Lower leg skin (tissue), 3 donors: ENCODE measurements at regions not wholly inside any gene's neighbourhood (a gene's known extent, or its start where the extent isn't known, plus 50 kb on each side); places are given as distances from the start of the nearest gene placed in this dataset.

Experiments
- CTCF ChIP-seq, 3 donors: fragments of 450-650 bp; IDR thresholded peaks; one replicate each; pipeline ENCODE4 v1.5.1; 2016; ENCODE audit warnings: antibody characterized with exemption in 3 of 3, mild to moderate bottlenecking in 3 of 3, moderate library complexity in 2 of 3
- POLR2A ChIP-seq, 2 donors: fragments of 450-650 bp; IDR thresholded peaks; one replicate each; pipeline ENCODE4 v1.6.1; 2016 to 2017; ENCODE audit warnings: antibody characterized with exemption in 2 of 2, mild to moderate bottlenecking in 1 of 2, moderate library complexity in 1 of 2

GRCh38 chr1:84740050-84740714 is 49.9 kb upstream of the SSX2IP start:
- TF ChIP-seq CTCF (IDR thresholded peaks at IDR 0.05) (no peak), POLR2A (IDR thresholded peaks at IDR 0.05) (no peak)
